GM21825 (cell line): ENCODE measurements at regions not wholly inside any gene's neighbourhood (a gene's known extent, or its start where the extent isn't known, plus 50 kb on each side); places are given as distances from the start of the nearest gene placed in this dataset.

Source experiments
- ATAC-seq: cut with Tn5 transposase; IDR thresholded peaks from one replicate; pipeline ENCODE4 v1.9.1; 2021; ENCODE audit warnings: mild to moderate bottlenecking, moderate library complexity; ENCODE audit not compliant: unreplicated experiment

- no peak for ATAC-seq
Measured at GRCh38 chr14:25552826-25553225, 502.9 kb upstream of the STXBP6 start.

- ATAC-seq: no peak
Measured at GRCh38 chr14:25551674-25552073, 501.7 kb upstream of the STXBP6 start.

GRCh38 chr14:25546826-25547225 is 496.9 kb upstream of the STXBP6 start:
- ATAC-seq: no peak

- ATAC-seq: no peak
Measured at GRCh38 chr14:25537846-25538455, 488.0 kb upstream of the STXBP6 start.

- no peak for ATAC-seq
Measured at GRCh38 chr14:25526290-25526689, 476.3 kb upstream of the STXBP6 start.

GRCh38 chr14:25522926-25523325 is 473.0 kb upstream of the STXBP6 start:
- no peak for ATAC-seq

DNA sequence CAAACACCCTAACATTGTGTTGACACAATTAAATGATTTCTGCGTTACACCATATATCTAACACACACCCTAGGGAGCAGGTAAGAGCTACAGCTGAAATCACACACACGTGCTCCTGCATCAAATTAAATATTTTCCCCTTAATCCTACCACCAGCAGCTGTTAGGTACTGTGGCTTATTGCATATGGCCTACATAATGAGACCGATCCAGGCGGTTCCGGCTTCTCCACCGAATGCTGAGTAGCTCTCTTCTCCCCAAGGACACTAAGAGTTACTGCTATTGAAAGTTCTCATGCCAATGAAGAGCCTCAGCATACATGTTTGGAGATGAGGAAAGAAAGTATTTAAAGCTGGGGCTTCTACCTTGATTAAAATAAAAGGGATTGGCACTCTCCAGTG is 472.2 kb upstream of the STXBP6 start:
- no peak for ATAC-seq

DNA sequence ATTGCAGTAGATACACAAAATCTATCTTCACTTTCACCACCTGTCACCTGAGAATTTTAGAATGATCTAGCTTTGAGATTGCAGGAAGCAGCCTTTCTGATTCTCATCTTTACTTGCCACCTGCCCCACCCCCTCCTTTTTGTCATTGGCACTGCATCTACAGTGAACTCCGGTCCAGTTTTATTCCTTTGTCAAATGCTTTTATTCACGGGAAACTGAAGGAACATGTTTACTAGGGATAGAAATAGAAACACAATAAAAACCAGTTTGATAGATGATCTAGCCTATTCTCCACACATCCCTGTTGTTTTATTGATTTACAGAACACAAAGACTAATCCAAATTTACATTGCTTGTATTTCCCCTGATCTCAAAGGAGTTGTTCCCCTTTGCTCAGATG is 471.7 kb upstream of the STXBP6 start:
- ATAC-seq: no peak

DNA sequence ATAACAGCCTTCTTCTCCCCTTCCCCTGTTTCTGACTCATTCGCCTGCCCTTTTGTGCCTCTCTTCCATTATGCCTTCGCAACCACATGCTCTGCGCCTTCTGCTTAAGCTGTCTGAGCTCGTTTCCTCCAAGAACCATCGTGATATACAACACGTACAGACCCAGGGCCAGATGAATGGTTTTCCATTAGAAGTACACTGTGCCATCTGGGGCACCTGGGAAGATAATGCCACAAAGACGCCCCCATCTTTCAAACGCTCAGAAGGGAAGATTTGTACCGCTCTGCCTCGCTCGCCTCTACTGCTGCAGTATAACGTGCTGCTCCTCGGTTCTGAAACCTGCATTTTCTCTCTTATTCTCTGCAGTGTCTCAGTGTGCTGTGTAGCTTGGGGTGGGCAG is 470.9 kb upstream of the STXBP6 start:
- no peak for ATAC-seq

DNA sequence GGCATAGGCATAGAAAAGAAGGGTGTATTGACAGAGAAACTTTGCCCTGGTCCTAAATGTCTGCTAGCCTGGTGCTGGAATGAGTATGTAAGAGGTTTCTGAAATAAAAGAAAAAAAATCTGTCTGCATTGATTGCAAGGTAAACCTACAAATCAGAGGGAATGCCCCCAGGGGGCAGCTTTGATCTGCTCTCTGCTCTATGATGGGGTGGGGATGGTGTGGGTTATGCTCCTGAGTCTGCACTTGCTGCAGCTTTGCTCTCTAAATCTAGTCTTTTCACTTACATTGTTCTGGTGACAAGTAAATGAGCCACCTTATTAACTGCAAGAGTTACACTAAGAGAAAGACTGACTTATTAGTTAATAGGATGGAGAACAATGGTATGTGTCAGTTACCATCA is 468.4 kb upstream of the STXBP6 start:
- no peak for ATAC-seq

- no peak for ATAC-seq
Measured at GRCh38 chr14:25516838-25517237, 466.9 kb upstream of the STXBP6 start.

DNA sequence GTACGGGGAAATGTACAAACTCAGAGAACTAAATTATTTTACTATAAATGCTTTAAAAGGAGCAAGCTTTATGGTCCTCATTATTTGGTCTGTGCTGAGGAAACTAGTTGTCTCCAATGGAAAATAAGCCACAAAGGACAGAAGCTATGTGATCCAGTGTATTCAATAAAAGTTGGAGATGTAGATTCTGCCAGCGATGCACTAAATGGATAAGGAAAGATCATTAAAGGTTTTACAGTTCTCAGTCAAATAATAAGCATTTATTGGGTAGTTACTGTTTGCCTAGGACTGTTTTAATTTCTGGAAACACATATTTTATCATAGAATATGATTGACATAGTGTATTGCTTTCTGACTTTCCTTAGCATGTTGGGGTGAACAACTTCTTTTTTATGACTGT is 458.9 kb upstream of the STXBP6 start:
- no peak for ATAC-seq

GRCh38 chr14:25501749-25502148 is 451.8 kb upstream of the STXBP6 start:
- no peak for ATAC-seq

DNA sequence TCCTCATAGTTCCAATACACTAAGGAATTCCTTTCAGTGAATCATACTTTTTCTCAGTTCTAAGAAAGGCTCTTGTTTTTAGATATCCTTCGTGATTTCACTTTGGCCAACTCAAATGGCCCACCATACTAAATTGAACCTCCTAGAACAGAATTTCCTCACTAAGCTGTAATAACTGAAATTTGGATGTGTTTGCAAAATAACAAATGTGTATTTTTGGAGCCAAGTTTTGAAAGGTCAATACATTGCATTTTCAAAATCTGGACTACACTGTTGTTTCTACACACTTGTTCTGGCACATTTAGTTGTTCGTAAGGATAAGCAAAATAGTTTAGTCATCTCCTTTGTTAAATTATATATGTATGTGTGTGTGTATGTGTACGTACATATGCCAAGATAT is 439.0 kb upstream of the STXBP6 start:
- no peak for ATAC-seq

GRCh38 chr14:25485381-25485780 is 435.4 kb upstream of the STXBP6 start:
- no peak for ATAC-seq

GRCh38 chr14:25484906-25485305 is 435.0 kb upstream of the STXBP6 start:
- ATAC-seq: no peak

DNA sequence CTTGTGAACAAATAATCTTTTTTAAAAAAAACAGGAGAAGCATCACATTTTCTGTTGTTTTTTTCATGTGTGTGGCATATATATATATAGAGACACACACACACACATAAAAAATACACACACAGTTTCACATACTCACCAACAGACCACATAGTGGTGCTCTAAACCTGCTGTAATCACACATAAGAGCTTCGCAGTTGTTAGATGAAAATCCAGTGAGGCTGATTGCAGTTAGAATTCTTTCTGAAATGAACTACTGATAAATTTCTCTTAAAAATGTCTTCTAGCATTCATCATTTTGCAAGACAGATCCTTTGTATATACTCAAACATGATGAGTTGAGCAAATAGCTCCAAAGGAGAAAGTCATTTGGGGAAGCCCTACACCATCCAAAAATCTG is 434.3 kb upstream of the STXBP6 start:
- ATAC-seq: no peak

DNA sequence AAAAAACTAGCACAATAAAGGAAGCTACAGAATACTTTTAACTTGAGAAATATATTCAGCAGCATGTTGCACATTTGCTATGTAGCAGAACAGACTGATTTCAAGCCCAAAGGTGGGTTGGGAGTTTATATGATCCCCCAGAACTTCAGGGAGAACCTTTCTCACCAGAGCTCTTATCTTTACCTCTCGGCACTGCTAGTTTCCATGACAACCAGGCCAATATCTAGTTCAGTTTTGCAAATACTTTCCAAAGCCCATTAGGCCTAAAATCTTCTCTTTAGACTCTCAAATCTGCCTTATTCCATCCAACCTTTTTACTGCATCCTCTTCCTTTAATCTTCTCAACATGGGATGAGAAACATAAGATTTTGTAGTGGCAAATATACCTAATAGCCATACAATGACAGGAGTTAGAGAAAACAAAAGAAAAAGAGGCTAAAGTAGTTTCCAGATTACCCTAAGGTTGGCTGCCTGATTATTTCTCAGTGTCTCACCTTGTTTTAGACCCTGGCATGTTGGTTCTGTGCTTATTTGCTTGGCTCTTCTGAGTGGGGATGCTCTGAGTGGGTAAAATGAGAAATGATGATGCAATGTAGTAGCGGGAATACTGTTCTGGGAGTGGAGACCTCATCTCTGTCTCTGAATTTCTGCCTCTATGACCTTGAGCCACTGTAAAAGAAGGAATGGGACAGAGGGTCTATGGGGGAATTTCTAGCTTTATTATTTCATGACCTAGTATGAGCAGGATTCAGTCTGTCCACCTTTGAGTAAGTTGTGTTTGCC is 427.6 kb upstream of the STXBP6 start:
- no peak for ATAC-seq

- no peak for ATAC-seq
Measured at GRCh38 chr14:25472700-25473099, 422.8 kb upstream of the STXBP6 start.

- ATAC-seq: no peak
Measured at GRCh38 chr14:25464772-25465171, 414.8 kb upstream of the STXBP6 start.

- no peak for ATAC-seq
Measured at GRCh38 chr14:25464078-25464477, 414.1 kb upstream of the STXBP6 start.

DNA sequence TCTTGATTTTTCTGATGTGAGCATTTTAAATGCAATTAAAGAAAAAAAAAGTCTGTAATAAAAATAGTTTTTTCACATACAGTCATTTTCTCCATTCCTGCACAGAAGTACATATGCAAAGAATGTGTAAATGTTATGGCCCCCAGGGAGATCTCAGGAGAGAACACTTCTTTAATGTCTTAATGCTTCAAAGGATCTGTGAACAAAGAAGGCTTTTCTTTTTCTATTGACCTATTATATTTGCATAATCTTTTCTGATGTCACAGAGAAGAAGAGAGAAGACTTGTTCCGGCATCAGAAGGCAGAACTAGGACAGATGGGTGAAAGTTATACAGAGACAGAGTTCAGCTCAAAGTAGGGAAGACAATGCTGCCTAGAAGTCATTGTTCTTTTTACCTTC is 413.5 kb upstream of the STXBP6 start:
- no peak for ATAC-seq

- ATAC-seq: no peak
Measured at GRCh38 chr14:25461780-25462179, 411.8 kb upstream of the STXBP6 start.
